GM19438 (cell line): ENCODE measurements at regions not wholly inside any gene's neighbourhood (a gene's known extent, or its start where the extent isn't known, plus 50 kb on each side); places are given as distances from the start of the nearest gene placed in this dataset.

Source experiments
- ATAC-seq: cut with Tn5 transposase; IDR thresholded peaks from one replicate; pipeline ENCODE4 v1.9.1; 2021; ENCODE audit warnings: low read depth; ENCODE audit not compliant: unreplicated experiment

DNA sequence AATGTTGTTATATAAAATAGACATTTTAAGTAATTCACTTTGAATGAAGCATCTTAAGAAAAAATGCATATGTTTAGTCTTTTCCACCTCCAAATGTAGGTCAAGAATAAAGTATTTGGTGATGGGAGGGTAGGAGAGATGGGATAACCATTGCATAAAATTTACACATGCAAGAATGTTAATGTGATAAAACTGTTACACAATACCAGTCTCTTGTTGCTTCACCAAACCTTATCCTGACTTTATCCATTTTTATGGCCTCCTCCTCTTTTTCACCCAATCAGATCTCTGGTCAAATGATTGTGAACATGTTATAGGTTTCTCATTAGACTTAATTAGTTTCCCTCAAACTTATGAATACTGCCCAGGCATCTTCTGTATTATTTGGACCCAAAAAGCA is 994.5 kb upstream of the FLRT2 start:
- no peak for ATAC-seq

DNA sequence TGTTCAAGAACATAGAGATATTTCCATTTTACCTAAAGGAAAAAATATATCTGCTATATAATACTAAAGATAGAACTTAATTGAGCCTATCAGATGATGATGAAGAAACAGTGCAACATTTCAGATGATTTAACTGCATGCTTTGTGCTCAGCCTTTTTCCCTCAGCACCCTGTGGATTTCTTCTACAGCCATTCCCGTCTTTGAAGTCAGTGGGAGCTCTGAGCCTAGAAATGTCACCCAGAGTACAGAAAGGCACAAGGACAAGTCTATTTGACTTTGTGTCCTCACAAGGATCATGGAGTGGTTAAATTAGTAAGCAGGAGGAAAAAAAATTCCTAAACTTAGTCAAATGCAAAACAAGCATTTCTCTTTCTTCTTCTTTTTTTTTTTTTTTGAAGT is 994.0 kb upstream of the FLRT2 start:
- ATAC-seq: no peak

DNA sequence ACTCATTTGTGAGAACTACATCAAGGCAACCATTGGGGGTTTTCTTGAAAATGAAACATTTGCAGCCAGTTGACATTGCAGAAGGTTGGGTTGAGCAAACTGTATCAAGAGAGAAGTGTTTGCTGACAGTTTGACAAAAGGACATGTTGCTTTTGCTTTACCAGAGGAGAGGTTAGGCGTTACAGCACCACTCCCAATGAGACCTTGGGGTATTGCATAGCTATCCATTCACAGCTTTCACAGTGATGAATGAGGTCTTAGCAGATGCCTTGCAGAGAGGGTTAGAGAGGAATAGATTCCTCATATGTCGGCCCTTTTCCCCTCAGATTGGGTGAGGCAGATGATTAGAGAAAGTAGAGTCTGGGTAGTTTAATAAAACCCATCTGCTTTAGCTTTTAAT is 988.9 kb upstream of the FLRT2 start:
- no peak for ATAC-seq

DNA sequence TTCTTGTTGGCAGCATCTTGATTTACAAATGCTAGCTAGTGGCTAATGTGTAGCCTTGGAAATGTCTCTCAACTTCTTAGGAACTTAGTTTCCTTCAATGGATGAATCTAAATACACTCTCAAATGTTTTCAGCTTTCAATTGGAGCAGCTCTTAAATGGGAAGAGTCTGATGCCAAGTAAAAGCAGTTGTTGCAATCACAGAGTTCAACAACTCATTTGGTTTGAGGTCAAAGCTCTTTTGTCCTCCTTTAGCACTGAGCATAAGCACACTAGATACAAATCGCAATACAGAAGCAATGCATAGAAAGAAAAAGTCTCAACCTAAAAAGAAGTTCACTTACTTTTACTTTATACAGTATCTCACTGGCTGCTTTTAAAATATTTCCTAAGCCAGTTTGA is 986.1 kb upstream of the FLRT2 start:
- no peak for ATAC-seq

DNA sequence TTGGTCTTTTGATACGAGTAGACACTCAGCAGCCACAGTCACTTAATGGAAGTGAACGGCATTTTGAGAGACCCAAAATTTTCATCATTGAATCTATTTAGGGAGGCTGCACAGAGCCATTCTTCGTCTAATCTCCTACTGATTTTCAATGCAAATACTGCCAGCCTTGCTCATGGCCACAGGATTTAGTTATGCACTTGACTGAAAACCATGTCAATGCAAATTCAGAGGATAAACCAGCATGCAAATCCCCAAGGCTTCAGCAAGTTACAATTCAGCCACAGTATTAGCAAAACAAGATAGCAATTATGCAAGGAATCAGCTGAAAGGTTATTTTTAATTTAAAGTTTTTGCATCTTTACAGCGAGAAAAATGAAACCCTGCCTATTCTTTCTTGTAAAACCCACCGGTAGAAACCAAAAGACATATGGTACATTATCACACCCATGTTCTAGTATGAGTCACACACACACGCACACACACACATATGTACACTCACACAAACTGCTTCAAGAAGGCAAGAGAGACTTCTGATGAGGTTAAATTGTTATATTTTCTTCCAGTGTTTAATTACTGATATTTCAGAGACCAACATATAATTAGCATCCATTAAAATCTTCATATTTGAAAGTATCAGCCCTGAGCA is 985.3 kb upstream of the FLRT2 start:
- no peak for ATAC-seq

DNA sequence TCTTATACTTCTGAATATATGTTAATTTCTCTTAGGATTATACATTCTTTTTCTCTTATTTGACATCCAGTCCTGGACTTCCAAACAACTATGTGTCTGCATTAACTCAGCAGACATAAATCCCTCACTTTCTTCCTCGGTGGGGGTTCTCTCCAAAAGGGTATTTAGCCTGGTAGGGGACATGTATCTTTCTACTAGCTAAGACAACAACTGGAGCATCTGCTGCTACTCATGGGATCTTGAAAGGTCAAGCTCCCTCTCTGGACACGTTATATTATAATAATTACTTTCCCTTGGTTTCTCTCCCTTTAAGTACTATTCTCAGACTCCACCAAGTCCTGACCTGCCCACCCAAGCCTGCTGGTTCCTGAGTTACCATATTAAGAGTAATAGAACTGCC is 983.7 kb upstream of the FLRT2 start:
- ATAC-seq: no peak

DNA sequence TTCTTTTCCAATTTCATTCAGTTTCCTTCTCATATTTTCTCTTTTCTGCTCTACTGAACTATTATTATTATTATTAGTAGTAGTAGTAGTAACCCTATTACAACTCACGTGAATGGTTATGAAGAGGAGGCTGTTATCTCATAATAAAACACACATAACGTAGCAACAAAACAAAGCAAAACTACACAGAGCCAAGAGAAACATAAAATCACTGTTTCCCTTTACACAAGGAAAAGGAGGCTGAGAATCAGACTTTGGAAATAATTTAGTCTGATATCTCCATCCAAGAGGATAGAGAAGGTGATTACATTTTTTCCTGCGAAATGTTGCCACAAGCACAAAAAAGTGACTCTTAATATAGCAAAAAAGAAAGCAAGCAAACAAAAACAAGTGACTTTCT is 975.8 kb upstream of the FLRT2 start:
- no peak for ATAC-seq

DNA sequence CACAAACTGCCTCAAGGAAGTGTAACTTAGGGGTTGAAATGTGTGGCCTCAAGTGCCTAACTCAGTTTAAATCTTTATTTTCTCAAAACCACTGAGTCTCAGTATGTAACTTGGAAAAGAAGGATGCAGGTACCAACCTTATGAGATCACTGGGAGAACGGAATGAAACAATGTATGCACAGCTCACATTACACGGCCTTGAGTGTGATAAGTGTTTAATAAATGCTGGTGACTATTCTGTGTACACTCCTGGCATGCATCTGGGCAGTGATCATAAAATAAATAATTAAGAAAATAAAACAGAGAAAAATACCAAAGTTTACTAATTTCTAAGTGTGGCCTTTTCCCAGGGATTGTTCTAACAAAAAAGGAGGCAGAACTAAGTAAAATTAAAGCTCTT is 974.5 kb upstream of the FLRT2 start:
- no peak for ATAC-seq

DNA sequence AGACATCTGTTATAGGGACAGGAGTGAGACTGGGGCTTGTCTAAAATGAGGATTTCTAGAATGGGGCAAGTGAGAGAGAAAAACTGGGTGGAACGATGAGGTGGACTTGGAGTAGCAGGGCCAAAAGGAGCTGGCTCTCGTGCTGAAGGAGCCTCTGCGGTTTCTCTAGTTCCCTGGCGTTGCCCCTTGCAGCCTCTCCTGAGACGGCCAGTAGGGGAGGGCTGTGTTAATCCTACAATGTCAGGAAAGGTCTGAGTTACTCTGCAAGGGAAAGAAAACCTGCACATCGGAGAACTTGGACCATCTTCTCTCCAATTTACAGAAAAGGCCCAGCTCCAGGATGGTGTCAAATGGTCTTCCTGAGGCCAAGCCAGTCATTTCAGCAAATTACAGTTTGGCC is 963.8 kb upstream of the FLRT2 start:
- no peak for ATAC-seq

DNA sequence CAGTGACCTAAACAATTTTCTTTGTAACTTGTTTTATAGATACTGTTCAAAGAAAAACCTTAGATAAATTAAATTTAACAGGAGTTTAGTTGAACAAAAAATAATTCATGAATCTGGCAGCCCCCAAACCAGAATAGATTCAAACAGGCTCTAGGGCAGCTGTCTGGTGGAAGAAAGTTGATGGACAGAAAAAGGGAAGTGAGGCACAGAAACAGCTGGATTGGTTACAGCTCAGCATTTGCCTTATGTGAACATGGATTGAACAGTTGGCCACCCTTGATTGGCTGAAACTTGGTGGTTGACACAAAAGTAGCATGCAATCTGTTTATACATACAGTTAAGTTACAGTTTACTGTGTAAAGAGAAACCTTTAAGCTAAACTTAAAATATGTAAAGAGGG is 954.3 kb upstream of the FLRT2 start:
- ATAC-seq: no peak

DNA sequence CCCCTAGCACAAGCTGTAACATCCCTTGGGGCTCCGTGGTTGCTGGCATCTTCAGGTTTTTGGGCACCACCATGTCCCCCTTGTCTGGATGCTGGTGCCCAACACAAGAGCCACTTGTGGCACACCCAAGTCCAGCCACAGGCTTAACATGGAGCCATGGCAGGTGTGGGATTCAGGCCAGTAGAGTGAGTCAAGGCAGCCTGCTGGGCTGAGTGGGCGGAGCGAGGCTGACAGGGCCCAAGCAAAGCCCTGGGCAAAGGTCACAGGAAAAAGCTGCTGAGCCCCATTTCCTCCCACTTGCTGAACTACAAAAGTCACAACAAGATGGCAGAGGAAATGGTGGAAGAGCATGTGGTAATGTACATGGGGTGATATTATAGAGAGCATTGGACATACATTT is 950.7 kb upstream of the FLRT2 start:
- ATAC-seq: no peak

DNA sequence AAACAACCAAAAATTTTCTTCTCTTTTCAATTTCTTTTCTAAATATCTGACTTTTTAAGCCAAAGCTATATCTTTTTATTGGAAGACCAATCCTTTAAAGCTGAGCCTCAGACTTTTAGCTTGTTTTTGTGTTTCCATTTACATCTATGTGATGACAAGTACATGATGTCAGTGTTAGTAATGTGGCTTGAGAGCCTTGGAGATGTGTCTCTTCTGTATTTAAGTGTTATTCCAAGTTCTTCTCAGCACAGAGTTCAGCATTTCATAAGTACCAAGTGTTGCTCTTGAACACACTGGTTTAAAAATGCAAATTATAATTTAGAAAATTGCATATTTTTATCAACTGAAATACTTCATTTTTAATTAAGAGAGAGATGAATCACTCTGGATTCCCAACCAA is 948.9 kb upstream of the FLRT2 start:
- ATAC-seq: no peak

DNA sequence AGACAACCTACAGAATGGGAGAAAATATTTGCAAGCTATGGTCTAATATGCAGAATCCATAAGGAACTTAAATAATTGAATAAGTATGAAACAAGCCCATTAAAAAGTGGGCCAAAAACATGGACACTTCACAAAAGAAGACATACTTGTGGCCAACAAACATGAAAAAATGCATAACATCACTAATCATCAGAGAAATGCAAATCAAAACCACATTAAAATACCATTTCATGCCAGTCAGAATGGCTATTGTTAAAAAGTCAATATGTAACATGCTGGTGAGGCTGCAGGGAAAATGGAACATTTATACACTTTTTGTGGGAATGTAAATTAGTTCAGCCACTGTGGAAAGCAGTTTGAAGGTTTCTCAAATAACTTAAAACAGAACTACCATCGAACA is 945.4 kb upstream of the FLRT2 start:
- ATAC-seq: no peak

DNA sequence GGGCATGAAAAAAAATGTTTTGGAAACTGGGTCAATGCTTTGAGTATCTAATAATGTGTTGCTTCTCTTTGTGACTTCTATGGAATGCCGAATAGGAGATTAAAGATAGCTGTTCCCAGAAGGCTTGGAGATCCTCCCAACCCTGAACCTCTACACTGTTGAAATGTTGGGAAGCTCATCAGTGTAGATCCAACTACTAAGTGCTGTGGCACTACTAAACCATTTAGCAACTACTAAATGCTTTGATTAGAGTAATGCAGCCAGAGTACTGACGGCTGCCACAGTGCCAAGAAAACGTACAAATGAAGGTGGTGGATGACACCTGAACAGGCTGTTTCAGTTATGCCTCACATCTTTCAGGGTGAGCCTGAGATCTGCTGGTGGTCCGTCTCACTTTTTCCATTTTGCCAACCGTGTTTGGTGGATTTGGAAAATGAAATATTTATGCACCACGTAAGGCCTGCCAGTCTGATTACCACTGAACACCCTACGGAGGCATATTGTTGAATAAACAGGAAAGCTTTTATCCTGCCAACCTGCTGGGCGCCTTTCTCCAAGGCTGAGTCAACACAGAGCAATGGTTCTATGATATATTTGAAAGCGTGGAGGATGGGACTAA is 938.0 kb upstream of the FLRT2 start:
- ATAC-seq: no peak

DNA sequence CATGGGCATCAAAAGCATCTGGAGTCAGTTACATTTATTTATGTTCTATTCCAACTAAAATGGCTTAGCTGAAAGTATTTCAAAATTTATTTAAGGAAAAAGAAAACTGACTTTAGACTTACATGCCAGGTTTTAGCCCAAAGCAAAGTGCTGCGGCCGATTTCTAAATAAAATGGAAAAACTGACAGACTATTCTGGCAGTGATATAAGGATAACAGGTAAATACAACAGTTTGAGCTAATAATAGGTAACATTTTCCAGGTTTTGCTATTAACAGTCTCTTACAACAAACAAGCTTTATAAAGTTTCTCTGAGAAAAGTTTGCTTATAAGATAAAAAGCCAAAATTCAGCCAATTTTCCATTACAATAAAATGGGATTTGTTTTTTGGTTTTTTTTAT is 937.2 kb upstream of the FLRT2 start:
- no peak for ATAC-seq

DNA sequence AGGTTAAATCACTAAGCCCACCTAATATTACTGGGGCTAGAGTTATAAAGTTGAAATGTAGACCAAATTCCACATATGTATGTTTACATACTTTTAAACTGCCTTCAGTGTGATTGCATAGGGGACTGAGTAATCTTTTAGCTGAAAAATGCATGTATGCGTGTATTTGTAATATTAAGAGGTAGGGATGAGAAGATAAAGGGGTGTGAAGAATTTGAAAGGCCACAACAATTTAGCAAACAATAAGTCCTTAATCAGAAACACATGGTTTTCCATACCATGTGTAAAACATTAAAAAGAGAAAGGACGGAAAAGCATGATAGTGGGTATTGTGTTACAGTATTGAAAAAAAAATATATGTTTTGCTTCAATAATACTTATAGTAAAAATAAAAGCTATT is 919.9 kb upstream of the FLRT2 start:
- ATAC-seq: no peak

DNA sequence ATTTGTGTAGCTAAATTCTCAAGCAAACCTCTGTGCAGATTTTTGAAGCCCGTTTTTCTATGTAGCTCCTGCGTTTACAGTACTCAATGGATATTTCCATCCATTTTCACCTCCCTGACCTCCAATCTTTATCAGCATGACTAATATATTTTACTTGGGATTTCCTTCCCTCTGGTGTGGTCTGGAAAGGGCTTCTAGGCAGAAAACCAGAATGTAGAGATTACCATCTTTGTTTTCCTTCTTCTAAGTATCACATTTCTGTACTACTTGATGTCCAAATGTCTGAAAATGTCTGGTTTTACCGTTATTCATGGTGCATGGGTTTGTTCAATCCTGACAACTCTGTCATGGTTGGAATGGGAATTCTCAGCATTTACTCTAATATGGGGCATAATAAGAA is 907.6 kb upstream of the FLRT2 start:
- no peak for ATAC-seq

DNA sequence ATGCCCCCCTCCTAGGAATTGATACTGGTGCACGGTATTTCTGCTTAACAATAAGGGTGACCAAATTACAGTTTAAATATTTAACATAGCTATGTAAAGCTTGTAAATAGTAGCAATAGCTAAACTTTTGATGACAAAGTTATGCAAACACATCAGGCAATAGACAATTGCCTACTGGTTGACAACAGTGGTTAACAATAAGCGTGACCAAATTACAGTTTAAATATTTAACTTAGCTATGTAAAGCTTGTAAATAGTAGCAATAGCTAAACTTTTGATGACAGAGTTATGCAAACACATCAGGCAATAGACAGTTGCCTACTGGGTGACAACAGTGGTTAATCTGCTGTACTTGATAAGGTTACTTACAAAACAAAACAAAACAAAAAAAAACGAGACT is 886.5 kb upstream of the FLRT2 start:
- ATAC-seq: no peak

DNA sequence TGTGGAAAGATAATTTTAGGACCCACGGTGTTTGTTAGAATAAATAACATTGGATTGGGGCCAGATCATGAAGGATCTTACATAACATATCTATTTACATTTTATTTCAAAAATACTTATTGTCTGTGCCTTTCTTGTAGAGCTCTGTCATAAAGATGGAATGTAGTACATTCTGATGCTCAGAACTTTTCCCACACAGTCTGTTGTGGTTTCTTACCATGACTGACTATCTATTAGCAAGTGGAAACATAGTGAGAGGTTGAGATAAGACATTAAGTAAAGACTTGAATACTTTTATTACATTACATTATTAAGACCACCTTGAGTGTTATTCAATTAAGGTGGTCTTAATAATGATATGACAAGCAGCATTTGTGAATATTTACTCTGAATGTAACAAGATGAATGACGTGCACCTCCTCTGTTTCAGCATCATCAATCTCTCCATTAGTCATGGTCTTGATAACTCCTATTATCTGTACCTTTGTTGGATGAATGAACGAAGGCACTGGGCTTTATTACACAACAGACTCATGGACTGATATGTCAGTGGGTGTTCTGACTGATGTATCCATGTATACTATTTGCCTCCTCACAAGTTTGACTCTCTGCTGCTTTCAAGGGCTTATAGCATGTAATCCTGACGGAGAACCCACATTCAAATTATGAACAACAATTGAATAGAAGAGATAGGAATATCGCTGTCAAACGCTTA is 883.0 kb upstream of the FLRT2 start:
- no peak for ATAC-seq

DNA sequence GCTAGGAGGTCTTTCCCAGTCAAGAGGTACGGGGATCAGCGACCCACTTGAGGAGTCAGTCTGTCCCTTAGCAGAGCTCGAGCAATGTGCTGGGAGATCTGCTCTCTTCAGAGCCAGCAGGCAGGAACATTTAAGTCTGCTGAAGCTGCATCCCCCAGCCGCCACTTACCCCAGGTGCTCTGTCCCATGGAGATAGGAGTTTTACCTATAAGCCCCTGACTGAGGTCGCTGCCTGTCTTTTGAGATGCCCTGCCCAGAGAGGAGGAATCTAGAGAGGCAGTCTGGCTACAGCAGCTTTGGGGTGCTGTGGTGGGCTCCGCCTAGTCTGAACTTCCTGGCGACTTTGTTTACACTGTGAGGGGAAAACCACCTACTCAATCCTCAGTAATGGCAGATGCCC is 874.9 kb upstream of the FLRT2 start:
- no peak for ATAC-seq

DNA sequence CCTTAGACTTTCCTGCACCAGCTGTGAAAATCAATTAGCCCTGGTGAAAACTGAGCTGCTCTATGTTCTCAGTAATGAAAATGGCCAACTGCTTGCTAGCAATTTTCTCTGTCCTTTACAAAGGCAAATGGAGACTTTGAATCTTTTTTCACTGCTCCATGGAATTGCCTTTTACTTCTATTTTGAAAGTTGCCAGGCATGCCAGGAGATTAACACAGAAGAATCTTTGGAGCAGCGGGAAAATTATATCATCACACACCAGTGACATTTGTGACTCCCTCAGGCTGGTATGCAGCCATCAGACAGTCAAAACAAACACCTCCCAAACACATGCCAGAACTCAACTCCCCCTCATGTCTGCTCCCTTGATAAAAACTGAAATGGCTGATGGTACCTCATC is 872.0 kb upstream of the FLRT2 start:
- no peak for ATAC-seq

DNA sequence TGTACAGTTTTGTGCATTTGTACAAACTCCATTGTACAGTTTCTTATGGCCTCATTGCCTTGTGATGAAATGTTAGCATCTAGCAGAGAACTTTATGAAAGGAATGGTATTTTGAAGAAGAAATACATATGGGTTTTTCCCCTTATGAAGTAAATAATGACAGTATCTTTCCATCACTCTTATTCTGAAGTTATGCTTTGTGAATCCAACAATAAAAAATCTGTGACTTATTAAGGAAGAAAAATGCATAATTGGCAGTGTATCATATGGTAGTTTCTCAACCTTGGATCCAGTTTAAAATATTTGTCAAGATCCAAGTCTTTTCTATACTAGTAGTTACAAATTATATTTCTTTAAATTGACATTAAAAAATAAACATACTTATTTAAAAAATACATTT is 859.1 kb upstream of the FLRT2 start:
- no peak for ATAC-seq
